OCI-LY3 (cell line): ENCODE measurements at regions not wholly inside any gene's neighbourhood (a gene's known extent, or its start where the extent isn't known, plus 50 kb on each side); places are given as distances from the start of the nearest gene placed in this dataset.

Source experiments
- EZH2phosphoT487 ChIP-seq: fragments of 200-600 bp; shearing (Covaris generic); IDR thresholded peaks from 2 replicates; pipeline ENCODE4 v1.6.1; 2018; ENCODE audit warnings: antibody characterized with exemption, mixed run types, low read depth
- TF ChIP-seq, protein P1 (sequence below): fragments of 200-600, 300-600 bp; sonication (generic); IDR thresholded peaks from 2 replicates; pipeline ENCODE4 v1.5.1; 2014; ENCODE audit warnings: antibody characterized with exemption, low read length, low read depth

DNA sequence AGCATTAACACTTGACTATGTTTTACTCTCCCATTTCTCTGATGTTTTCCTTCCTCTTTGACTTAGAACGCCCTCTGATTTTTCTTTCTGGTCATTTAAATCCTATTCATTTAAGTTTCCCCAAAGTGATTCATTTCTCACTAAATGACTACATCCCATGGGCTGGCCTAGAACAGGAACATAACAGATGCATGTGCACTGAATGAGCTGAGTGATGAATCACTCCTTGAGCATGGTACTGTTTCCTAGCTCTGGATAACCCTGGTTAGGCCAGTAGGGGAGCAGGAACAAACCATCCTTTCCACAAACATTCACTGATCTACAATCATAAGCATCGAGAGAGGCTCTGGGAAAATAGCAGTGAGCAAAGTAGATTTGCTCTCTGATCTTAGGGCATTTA, 221.9 kb upstream of the SETBP1 start:
- TF ChIP-seq, protein P1, sequence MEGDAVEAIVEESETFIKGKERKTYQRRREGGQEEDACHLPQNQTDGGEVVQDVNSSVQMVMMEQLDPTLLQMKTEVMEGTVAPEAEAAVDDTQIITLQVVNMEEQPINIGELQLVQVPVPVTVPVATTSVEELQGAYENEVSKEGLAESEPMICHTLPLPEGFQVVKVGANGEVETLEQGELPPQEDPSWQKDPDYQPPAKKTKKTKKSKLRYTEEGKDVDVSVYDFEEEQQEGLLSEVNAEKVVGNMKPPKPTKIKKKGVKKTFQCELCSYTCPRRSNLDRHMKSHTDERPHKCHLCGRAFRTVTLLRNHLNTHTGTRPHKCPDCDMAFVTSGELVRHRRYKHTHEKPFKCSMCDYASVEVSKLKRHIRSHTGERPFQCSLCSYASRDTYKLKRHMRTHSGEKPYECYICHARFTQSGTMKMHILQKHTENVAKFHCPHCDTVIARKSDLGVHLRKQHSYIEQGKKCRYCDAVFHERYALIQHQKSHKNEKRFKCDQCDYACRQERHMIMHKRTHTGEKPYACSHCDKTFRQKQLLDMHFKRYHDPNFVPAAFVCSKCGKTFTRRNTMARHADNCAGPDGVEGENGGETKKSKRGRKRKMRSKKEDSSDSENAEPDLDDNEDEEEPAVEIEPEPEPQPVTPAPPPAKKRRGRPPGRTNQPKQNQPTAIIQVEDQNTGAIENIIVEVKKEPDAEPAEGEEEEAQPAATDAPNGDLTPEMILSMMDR: no peak
- TF ChIP-seq EZH2phosphoT487: no peak
